ENCODE measurements at regions not wholly inside any gene's neighbourhood (a gene's known extent, or its start where the extent isn't known, plus 50 kb on each side); places are given as distances from the start of the nearest gene placed in this dataset.

DNA sequence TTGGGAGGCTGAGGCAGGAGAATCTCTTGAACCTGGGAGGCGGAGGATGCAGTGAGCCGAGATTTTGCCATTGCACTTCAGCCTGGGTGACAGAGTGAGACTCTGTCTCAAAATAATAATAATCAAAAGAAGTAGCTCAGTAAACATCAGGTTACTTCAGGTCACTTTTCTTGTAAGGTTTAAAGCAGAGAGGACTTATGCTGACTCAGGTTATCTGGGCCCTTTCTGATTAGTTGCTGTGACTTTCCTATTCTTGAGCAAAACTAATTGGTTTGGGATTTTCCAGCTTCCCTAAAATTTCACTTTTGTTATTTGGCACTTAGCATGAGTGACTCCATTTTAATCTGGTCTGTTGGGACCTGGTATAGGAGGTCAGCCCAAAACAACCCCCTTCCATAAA lies 812.9 kb downstream of the NLGN4X start:
- DNase-seq (ENCODE audit: low spot score): no peak
- Histone ChIP-seq H3K79me2 (replicated peaks; ENCODE audit: insufficient read depth) (no peaks in the 10 kb centered on the region), H2AFZ (no peak overlapping the region), H3K4me2 (no peak overlapping the region), H3K27ac (ENCODE audit: low read depth) (no peak overlapping the region), H4K20me1 (replicated peaks; ENCODE audit: insufficient read depth) (no peaks in the 10 kb centered on the region), H3F3A (replicated peaks; ENCODE audit: low read depth) (no peaks in the 10 kb centered on the region), H3K4me3 (no peak overlapping the region), H3K9me2 (ENCODE audit: insufficient read depth) (no peaks in the 10 kb centered on the region), H3K4me1 (ENCODE audit: insufficient read depth) (no peaks in the 10 kb centered on the region), H3K36me3 (ENCODE audit: insufficient read depth) (no peaks in the 10 kb centered on the region), H3K27me3 (ENCODE audit: insufficient read depth) (no peaks in the 10 kb centered on the region)
- no peak for TF ChIP-seq ZNF114 (CRISPR knock-in tag; IDR thresholded peaks at IDR 0.05)
- TF ChIP-seq ZNF331 (CRISPR knock-in tag; IDR thresholded peaks at IDR 0.05; ENCODE audit: low read depth): no peak
- TF ChIP-seq ZNF462 (CRISPR knock-in tag; IDR thresholded peaks at IDR 0.05): no peak
- no peak for TF ChIP-seq CTCF (conservative IDR thresholded peaks at IDR 0.05; ENCODE audit: low read depth in 2 of 2)
- TF ChIP-seq, protein P1, sequence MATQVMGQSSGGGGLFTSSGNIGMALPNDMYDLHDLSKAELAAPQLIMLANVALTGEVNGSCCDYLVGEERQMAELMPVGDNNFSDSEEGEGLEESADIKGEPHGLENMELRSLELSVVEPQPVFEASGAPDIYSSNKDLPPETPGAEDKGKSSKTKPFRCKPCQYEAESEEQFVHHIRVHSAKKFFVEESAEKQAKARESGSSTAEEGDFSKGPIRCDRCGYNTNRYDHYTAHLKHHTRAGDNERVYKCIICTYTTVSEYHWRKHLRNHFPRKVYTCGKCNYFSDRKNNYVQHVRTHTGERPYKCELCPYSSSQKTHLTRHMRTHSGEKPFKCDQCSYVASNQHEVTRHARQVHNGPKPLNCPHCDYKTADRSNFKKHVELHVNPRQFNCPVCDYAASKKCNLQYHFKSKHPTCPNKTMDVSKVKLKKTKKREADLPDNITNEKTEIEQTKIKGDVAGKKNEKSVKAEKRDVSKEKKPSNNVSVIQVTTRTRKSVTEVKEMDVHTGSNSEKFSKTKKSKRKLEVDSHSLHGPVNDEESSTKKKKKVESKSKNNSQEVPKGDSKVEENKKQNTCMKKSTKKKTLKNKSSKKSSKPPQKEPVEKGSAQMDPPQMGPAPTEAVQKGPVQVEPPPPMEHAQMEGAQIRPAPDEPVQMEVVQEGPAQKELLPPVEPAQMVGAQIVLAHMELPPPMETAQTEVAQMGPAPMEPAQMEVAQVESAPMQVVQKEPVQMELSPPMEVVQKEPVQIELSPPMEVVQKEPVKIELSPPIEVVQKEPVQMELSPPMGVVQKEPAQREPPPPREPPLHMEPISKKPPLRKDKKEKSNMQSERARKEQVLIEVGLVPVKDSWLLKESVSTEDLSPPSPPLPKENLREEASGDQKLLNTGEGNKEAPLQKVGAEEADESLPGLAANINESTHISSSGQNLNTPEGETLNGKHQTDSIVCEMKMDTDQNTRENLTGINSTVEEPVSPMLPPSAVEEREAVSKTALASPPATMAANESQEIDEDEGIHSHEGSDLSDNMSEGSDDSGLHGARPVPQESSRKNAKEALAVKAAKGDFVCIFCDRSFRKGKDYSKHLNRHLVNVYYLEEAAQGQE (IDR thresholded peaks at IDR 0.05; ENCODE audit: unreplicated experiment): no peak
- no peak for TF ChIP-seq POLR2AphosphoS5 (IDR thresholded peaks at IDR 0.05; ENCODE audit: low read depth)
- no peak for TF ChIP-seq STAT1 (IDR thresholded peaks at IDR 0.05; ENCODE audit: unreplicated experiment)
- no peak for TF ChIP-seq NANOG (IDR thresholded peaks at IDR 0.05; ENCODE audit: borderline replicate concordance)
- TF ChIP-seq EZH2phosphoT487 (IDR thresholded peaks at IDR 0.05; ENCODE audit: unreplicated experiment): no peak
- TF ChIP-seq JUNB (IDR thresholded peaks at IDR 0.05; ENCODE audit: unreplicated experiment): no peak
- Mint-ChIP-seq H3K4me1 (no peaks in the 10 kb centered on the region), H3K9me3 (no peaks in the 10 kb centered on the region), H3K36me3 (ENCODE audit: low read depth) (no peaks in the 10 kb centered on the region), H3K4me3 (no peak overlapping the region), H3K27me3 (ENCODE audit: insufficient read depth, low read depth, poor library complexity) (no peaks in the 10 kb centered on the region), H3K27ac (no peak overlapping the region)
- no peak for ATAC-seq
